HG03175 (cell line): ENCODE measurements at regions not wholly inside any gene's neighbourhood (a gene's known extent, or its start where the extent isn't known, plus 50 kb on each side); places are given as distances from the start of the nearest gene placed in this dataset.

ENCODE experiments used
- ATAC-seq: cut with Tn5 transposase; IDR thresholded peaks from one replicate; pipeline ENCODE4 v1.9.1; 2021; ENCODE audit warnings: mild to moderate bottlenecking, moderate library complexity; ENCODE audit not compliant: unreplicated experiment

DNA sequence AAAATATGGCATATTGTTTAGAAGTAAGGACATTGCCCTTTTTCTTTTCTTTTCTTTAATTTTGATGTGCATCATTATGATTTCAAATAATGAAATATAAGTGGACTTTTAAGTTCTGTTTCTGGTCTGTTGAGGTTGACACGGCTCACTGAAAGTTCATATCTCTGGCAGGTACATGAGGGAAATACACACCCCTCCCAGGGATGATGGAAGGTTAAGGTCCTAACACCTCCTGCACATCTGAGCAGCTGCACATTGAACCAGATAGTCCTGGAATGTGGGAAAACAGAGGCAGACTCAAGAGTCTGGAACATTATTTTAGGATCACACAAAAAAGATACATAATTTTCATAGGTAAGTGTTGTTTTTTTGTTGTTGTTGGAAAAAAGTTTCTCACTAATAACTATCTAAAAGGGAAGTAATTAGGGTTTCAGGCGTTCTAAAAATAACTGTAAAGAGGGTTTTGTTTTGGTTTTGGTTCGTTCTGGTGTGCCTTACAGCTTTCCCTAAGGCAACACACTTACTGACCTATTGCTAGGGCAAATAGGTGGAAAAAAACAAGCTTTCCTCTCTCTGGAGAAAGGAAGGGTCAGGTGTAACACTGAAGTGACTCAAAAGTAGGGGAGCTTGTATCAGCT lies 201.2 kb upstream of the PRKCQ start:
- peak; percentile 63 for ATAC-seq

GRCh38 chr10:6780008-6780677 lies 200.1 kb upstream of the PRKCQ start:
- no peak for ATAC-seq

GRCh38 chr10:6778992-6779701 lies 199.1 kb upstream of the PRKCQ start:
- no peak for ATAC-seq

DNA sequence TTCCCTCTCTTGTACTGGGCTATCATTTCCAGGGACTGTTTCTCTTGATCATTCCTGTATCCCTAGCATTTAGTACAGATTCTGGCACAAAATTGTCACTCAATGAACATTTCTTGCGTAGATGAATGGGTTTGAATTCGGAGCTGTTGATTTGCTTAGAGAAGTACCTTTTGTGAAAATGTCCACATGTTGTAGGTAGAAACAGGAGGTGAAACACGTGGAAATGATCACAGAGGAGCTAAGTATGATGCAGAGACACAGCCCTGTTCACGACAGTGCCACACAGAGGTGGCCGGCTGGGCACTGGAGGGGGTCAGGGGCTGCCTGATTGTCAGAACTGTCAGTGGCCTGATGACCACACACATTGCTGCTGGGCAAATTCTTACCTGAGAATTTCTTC lies 196.1 kb upstream of the PRKCQ start:
- ATAC-seq, result no peak

DNA sequence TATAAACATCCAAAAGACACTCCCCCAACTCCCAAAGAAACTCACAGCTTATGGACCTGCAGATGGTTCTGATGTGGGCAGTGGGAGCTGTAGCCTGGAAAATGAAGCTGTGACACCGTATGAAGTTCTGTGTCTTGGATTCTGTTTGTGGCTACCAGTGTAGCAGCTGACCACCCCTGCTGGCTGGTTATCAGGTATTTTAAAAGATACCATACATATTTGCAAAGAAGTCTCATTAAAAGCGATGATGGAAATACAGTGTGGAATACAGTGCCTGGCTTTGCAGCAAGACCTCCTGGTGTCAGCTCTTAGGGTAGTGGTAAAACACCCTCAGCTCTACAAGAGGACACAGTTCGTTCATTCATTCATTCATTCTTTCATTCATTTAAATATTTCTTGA lies 194.3 kb upstream of the PRKCQ start:
- ATAC-seq, result no peak

- ATAC-seq, result no peak
Observed at GRCh38 chr10:6771331-6771730, 191.3 kb upstream of the PRKCQ start.

DNA sequence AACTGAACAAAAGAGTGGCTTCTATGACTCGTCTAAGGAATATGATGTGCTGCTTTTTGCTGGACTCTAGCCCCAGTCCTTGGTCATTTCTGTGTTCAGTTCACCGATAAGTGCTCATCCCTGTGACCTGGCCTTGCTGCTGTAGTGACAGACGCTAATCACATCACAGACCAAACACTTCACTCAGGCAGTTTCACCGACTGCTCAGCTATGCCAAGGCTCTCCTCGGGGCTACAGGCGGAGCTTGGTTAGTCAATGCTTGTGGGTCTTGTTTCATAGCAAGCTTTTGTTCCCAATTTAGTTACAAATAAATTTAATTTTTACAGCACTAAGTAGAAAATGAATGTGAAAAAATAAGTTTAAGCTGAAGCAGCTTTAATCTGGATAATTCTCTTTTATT lies 190.8 kb upstream of the PRKCQ start:
- ATAC-seq, result no peak

GRCh38 chr10:6769704-6770417 lies 189.8 kb upstream of the PRKCQ start:
- no peak for ATAC-seq

DNA sequence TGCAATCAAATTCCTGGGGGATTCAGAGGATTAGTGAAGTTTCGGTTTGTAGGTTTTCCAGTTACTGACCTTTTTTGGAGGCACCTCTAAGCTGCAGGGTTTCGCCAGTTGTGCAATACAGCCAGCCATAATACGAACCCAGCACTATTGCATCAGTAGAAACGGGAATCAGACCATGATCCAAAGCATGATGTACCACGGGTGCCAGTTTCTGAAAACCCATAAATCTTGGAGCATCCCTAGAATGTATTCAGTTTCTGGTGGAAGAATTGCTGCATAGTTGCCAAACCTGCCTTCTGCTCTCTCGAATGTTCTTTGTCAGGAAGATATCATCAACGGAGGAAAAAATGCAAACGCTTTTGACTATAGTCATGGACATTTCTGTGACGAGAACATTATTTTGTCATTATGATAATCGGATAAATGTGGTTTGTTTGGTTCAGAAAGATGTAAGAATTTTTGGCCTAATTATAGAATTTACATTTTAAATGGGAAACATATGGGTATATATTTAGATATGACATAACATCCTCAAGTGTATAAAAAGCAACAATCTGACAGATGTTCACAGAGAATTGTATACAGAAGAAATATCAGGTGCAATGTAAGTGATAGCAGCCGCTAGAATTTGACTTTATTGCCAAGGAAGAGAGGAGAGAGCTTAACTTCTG lies 186.2 kb upstream of the PRKCQ start:
- no peak for ATAC-seq

DNA sequence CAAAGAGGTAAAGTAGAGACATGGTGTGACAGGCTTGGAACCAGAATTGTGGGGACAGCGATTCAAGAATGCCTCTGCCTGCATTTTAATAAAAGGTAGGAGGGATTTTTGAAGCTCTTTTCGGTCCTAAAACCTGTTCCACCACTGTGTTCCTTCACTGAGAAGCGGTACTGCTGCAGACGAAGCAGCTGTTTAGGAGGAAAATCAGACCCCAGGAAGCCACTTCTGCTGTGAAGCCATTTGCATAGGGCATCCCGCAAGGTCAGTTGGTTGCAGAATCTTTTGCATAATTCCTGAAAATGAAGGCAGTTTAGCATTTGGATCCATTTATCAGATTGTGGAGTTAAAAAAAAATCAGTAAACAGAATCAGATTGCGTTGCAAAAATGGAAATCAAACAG lies 183.3 kb upstream of the PRKCQ start:
- no peak for ATAC-seq

GRCh38 chr10:6763001-6763400 lies 182.9 kb upstream of the PRKCQ start:
- no peak for ATAC-seq

DNA sequence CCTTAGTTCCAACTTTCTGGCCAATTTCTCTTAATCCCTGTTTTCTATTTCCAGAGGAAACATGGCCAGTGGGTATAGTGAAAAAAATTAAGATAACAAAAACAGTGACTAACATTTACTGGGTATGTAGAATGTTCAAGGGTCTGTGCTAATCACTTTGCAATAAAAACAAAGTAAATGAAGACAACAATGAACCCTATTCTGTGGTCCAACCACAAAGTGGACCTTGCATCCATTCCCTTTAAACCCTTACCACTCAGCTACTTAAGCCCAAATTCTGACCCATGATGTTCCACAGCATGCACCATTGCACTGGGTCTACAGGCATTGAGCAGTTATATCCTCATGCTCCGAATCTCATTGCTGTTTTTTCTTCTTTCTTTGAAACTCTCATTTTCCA lies 179.9 kb upstream of the PRKCQ start:
- no peak for ATAC-seq

DNA sequence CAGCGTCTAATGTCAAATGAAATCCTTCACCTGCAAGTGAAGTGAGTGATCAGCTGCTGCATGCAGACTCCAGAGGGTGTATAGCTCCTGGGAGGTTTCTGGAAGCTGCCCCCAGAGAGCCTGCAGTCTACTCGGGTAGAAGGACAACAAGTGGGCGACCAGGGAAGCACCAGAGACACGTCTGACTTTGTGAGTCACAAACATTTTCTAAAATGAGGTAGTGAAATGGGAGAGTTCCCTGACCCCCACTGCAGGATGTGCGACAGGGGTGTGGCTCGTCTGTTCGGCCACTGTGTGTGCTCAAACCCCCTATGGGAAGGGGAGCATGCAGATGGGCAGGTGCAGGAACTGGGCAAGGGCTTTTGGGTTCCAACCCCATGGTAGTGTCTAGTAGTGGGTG lies 177.1 kb upstream of the PRKCQ start:
- ATAC-seq, result no peak

- ATAC-seq, result no peak
Observed at GRCh38 chr10:6756716-6757115, 176.6 kb upstream of the PRKCQ start.

DNA sequence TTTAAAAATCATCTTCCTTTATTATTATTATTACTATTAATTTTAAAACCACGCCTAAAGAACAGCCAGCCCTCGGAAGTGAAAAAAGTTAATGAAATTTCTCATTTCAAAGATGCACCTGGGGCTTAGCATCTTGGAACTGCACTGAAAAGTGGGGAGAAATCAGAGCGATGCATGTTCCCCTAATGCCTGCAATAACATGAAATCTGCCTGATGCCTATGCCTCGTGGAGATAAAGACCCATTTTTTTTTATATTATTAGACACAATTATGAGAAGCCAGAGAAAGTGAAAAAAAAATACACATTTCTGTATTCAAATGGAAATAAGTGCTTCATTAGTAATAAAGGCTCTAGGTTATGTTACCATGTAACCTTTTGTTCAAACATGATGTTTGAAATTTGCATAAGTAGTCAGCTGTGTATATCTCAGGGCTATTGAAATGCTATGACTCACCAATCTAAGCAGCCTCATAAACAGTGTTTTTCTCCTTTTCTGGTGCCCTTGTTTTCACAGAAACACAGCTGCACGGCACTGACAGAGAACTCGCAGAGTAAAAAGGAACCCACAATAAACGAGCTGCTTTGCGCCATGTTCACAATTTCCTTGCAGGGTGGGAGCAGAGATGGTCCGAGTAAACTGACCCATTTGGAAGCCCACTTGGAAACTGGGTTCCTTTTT lies 175.8 kb upstream of the PRKCQ start:
- no peak for ATAC-seq

DNA sequence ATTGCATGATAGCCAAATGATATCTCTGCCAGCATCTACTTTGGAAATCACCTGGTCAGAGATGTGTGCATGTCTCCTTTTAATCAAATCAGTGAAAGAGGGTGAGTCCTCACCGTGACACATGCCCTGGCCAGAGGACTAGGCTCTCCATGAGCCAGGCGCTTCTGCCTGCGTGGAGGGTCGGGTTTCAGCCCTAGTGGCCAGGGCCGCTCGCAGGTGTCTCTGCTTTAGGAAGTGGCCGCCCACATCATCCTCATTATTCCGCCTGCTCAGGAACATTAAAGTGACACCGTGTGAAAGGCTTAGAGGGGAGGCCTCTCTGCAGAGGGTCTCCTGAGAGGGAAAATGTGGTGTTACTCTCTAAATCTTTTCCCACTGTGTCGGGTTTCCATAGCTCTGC lies 173.6 kb upstream of the PRKCQ start:
- no peak for ATAC-seq

DNA sequence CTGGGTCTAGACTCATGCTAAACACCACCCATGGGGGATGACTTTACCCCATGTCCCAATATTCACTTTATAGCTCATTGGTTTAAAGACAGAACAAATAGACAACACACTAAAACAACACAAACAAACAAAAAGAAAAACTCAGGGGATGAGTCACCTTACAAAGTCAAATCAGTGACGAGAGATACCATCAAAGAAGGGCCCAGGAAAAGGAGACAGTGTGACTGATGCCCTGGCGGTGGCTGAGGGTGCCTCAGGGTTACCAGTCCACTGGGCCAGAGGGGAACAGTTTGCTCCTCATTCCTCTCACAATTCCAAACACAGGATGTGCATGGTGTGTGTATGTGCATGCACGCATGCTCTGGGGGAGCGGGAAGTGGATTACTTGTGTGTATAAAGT lies 171.3 kb upstream of the PRKCQ start:
- ATAC-seq, result no peak

DNA sequence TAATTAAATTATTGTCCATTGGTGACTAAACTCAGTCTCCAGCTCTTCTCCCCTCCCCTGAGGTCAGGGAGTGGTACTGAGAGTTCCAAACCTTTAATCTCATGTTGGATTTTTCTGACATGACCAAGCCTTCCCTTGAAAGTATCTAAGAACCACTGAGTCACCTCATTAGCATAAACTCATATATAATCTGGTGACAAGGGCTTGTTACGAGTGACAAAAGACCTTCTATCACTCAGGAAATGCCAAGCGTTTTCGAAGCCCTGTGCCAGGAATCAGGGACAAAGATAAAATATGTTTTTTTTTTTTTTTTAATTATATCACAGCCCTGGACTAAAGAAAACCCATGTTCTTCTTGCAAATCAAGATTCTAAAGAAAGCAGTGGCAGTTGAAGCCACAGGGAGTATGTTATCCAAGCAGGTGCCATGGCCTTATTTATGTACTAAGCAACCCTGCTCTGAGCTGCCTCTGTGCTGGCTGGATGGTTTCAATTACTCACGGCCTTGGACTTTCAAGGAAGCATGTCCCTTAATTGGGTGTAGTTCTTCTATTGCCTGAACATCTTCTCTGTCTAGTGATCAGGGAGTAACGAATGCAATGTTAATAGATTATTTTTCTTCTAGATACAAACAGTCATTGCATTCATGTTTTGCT lies 169.0 kb upstream of the PRKCQ start:
- ATAC-seq, result no peak

GRCh38 chr10:6748029-6748428 lies 168.0 kb upstream of the PRKCQ start:
- ATAC-seq, result no peak

- ATAC-seq, result no peak
Observed at GRCh38 chr10:6746782-6747181, 166.7 kb upstream of the PRKCQ start.
